Body of pancreas (tissue), 4 donors: ENCODE measurements at regions not wholly inside any gene's neighbourhood (a gene's known extent, or its start where the extent isn't known, plus 50 kb on each side); places are given as distances from the start of the nearest gene placed in this dataset.

Experiments
- CTCF ChIP-seq, 7 experiments: fragments of 450-650 bp in 4 of 7; fragments of 200-600 bp in 3 of 7; sonication (generic) in 3 of 7; IDR thresholded peaks; one replicate each; pipeline ENCODE4 v1.5.1; 2016 to 2019; ENCODE audit warnings: antibody characterized with exemption in 7 of 7
- POLR2A ChIP-seq, 3 donors: fragments of 450-650 bp; IDR thresholded peaks; one replicate each; pipeline ENCODE4 v1.6.1; 2016; ENCODE audit warnings: antibody characterized with exemption in 3 of 3, mild to moderate bottlenecking in 2 of 3

- TF ChIP-seq POLR2A (IDR thresholded peaks at IDR 0.05) (no peak), CTCF (IDR thresholded peaks at IDR 0.05) (no peak)
Measured at GRCh38 chr2:225891771-225892170, 492.3 kb downstream of the NYAP2 start.
